Fibroblast of gingiva (primary cell): ENCODE measurements at regions not wholly inside any gene's neighbourhood (a gene's known extent, or its start where the extent isn't known, plus 50 kb on each side); places are given as distances from the start of the nearest gene placed in this dataset.
"Not testable (repeated sequence)": the region's sequence is repeated elsewhere in the genome, so short reads cannot be mapped to it uniquely, and the experiment has no call there.

Experiments
- DNase-seq: peaks from one replicate; pipeline ENCODE4 v3.0.0-alpha.2; 2011; ENCODE audit warnings: low read depth

DNA sequence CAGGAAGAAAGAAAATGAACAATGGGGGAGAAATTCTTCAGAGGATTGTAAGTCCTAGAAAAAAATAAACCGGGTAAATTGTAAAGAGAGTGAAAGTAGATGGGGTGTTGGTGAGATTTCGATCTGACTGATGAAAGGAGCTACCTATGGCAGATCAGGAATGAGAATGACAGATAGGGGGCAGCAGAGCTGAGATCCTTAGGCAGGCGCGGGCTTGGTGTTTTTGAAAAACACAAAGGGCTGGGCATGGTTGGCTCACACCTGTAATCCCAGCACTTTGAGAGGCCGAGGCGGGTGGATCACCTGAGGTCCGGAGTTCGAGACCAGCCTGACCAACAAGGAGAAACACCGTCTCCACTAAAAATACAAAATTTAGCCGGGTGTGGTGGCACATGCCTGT, 1468.6 kb upstream of the SLC10A2 start:
- no peak for DNase-seq

DNA sequence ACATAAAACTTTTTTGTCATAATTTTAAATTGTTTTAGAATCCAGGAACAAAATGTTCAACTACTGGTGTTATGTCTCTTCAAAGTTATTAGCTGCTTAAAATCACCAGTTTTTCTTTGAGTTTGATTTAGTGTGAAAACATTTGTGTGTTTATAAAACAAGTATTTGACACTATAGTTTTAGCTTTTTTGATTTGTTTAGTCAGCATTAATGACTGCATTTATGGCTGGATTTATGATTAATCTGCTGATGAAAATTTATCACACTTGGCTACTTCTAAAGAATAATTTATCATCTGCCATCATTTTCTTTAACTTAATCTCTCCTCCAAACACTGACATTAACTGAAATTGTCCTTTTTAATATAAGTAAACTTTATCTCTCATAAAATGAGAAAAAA, 1465.9 kb upstream of the SLC10A2 start:
- no peak for DNase-seq

DNA sequence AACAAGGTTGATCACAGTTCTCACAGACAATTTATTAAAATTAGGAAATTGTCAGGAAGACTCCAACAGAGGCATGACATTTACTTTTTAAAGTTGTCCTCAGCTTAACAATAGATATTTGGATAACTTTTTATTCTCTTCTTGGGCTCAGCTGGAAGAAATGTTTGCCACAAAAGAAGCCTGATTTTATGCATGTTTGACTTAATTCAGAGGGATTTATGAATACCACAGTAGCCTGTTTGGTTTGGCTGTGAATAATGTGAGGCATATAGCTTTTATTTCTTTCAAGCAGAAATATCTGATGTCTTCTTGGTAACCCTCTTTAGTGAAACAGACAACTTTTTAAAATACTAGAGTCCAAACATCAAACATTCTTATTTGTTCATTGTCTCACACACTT, 1464.5 kb upstream of the SLC10A2 start:
- no peak for DNase-seq

DNA sequence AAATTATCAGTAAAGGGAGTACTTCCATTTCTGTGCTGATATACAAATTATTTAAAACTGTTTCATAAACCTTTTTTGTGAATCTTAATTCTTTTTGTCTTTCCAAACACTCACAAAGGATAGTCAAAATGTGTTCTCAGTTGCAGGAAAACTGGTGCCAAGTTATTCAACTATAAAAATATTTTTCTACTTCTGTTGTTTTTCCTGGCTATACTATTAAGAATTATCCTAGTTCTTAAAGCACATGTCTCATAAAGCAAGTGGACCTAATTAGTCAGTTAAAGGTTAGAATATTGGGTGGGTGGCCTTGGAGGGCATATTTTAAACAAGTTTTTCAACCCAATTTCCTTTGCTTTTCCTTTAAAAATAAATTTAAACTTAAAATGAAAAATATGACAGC, 1460.3 kb upstream of the SLC10A2 start:
- no peak for DNase-seq

DNA sequence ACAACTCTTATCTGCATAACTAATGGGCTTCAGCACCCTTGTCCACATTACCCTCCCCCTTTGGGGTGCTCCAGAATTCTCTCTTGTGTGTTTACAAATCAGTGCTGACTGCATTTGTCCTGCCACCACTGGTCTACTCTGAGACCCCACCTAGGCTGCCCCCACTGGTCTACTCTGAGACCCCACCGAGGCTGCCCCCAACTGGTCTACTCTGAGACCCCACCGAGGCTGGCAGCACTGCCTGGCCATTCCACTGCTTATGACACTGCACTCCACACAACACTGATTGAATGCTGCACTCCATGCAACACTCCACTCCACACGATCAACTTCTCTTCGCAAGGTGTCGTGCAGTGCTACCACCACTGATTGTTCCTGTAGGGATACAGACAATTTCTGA, 1459.2 kb upstream of the SLC10A2 start:
- DNase-seq = no peak

DNA sequence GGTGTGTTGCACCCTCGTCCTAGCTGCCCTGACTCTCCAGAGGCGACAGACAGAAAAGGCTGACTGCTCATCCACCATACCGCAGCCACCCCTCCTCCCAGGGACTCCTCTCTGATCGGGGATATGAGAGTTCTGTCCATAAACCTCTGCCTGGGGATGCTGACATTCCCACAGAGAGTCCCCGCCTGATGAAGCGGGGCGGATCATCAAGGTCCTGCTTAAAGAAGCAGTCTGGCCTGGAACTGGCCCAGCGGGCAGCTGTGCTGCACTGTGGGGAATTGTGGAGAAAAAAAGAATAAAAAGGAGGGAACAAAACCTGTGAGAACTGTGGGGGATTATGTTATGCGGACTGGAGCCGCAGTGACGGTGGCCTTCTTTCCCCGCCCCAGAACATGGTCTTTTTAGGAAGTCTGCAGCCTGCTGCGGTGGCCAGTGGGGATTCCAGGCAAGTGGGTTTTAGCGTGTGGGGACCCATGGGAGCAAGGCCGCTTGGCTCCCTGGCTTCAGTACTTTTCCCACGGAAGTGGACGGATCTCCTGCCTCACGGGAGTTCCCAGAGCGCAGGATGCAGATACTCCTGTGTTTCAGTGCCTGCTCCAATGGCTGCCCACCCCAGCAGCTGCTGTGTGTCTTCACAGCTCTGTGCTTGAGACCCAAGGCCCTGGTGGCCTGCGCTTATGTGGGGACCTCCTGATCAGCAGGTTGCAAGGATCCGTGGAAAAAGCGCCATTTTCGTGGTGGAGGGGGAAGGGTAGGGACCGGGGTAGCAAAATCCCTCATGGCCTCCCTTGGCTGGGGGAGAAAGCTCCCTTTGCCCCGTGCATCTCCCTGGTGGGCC, 1456.2 kb upstream of the SLC10A2 start:
- DNase-seq = no peak

DNA sequence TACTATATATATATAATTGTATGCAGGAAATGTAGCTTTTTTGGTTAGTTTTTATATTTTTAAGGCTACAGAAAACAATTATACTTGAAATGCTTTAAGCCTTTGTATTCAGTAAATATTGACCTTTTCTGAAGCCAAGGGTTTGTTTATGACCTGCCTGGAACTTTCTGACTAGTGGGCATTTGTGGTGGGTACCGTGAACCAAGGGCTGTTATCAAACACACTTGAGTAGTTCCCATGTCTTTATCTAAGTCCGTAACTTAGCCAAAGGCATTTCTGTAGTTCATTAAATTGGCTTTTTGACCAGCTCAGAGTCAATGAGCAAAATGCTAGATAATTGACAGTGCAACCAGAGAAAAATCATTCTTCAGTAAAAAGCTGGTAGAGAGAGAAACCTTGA, 1444.2 kb upstream of the SLC10A2 start:
- DNase-seq = no peak

DNA sequence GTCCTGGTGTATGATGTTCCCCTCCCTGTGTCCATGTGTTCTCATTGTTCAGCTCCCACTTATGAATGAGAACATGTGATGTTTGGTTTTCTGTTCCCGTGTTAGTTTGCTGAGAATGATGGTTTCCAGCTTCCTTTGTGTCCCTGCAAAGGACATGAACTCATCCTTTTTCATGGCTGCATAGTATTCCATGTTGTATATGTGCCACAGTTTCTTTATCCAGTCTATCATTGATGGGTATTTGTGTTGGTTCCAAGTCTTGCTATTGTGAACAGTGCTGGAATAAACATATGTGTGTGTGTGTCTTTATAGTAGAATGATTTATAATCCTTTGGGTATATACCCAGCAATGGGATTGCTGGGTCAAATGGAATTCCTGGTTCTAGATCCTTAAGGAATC, 1427.3 kb upstream of the SLC10A2 start:
- not testable (repeated sequence) for DNase-seq

DNA sequence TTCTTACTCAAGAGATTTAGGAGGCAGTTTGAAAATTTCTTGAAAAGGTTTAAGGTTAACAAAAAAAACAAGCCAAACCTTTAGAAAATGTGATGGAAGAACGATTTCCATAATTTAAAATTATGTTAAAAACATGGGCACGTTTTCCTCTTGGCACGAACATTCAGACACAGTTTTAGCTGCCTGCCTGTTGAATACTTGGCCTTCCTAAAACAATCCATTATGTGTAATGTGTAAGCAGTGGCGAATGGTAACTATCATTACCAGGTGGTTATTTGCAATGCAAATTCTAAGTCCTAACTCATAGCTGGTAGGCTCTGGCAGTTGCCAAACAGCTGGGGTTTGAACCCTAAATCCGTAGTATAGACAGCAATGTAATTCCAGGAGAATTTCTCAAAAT, 1425.7 kb upstream of the SLC10A2 start:
- DNase-seq = no peak

DNA sequence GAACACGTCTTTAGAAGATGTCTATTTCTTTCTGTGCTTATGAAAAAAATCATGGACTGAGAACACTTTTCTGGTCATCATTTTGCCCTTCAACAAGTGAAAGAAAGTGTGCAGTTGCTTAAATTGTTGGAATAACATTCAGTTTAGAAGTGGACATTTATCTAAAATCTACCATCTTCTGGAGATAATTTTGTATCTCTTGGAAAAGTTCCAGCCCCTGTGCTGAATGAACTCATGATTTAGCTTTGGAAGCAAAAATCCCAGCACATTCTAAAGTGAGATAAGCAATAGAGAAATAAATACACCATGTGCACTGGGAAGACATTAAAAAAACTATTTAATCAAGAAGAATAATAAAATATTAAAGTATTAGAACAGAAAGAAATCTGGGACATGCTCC, 1420.8 kb upstream of the SLC10A2 start:
- no peak for DNase-seq

DNA sequence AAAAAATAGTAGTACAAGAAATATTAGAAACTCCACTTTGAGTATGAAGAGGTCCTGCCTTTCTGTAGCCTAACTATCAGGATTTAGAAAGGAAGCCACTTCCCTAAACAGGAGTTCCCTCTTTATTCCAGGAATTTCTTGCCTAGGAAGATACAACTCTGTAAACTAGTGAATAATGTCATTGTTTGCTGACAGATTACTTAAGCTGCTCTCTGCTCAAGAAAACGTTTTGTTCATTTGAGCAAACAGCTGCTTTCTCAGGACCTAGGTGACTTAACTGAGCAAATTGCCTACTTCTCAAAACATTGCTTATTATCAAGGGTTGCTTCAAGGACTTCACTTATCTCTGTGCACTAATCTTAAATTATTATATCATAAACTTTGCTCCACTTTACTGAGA, 1419.4 kb upstream of the SLC10A2 start:
- no peak for DNase-seq

DNA sequence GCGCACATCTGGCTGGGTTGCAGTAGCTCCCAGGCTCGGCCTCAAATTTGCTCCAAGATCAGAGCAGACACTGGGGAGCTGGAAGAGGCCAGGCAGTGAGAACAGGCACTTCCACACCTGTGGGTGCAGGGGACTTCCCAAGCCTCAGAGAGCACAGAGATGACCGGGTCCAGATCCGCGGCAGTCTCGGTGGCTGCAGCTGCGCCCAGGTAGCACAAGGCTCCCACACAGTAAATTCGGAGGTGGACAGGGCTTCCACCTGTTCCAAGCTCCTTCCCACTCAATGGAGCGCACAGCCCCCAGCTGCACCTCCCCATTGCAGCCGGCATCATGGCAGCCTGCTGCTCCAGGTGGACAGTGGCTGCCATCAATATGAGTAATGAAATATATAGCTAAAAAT, 1417.4 kb upstream of the SLC10A2 start:
- no peak for DNase-seq

DNA sequence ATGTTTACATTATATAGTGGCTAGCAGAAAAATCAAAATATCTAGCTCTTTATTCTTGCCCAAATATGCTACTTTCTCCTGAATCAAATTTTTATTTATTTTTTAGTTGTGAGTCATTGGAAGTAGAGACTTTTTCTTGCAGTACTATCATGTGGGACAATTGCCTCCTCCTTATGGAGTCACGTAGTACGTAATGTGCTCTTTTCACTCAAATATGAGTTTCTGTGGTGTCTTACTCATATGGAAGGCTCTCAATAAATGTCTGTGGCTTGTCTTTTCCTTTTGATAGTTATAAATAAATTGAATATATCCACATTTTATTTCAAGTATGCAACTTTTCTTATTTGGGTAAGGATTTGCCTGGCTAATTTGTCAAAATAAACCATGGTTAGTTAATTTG, 1411.0 kb upstream of the SLC10A2 start:
- no peak for DNase-seq

DNA sequence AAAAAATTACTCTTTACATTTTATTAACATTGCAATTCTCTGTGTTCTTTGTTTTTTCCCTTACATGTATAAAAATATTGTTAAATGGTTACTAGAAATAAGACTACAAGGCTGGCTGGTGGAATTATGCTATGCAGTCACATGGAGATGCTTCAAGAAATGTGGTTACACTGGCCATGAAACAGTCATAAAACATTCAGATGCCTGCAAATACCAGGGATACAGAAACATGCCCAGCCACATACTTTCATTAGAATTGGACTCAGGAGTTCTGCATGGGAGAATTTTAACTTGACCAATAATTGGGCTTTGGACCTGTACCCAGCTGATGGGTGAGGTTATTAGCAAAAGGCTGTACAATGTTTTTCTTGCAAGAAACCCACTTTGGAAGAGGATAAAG, 1407.7 kb upstream of the SLC10A2 start:
- no peak for DNase-seq

DNA sequence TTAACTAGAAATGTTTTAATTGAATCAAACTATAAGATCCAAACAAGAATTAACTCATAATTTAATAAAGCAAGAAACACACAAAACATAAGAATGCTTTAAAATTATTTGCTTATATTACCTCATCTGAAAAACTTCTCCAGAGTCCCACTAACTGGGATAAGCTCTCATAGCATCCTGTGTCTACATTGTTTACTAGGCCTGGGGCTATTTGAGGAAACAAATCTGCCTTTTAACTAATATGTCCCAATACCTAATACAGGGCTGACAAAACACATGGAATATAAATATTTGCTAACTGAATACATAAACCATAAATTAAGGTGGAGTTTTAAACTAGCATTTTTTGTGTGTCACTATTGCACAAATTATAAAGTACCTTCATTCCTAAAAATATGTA, 1399.8 kb upstream of the SLC10A2 start:
- DNase-seq = no peak

DNA sequence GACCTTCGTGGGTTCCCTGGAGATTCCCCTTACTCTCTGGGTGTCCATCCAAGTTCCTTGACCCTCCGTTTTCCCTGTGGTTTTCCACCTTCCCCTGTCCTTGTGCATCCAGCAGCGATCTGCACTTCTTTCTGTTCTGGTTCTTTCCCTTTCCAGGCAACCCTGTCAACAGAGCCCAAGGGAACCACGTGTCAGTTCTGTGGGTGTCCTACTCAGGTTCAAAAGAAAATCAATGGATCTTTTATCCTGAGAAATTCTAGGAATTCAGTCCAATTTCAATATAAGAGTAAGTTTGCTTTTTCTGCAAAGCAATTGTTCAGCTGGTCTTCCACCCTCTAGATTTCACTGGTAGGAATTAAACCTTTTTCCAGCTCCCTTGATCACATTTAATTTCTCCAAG, 1394.8 kb upstream of the SLC10A2 start:
- no peak for DNase-seq

DNA sequence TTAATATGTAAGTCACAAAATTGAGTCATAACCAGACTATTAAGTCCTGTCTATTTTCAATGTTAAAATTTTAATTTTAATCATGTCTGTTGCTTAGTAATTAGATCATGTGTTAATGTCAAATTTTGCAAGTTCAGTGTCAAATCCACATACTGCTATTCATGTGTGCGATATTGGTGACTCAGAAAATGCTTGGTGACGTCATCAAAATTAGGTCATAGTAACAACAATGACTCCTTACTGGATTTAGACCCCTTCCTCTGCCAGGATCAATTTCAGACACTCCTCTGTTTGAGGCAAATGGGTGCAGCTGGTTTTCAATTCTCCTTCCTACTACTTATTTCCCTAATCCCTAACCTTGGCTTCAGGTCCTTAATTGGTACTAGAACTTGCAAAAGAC, 1394.3 kb upstream of the SLC10A2 start:
- no peak for DNase-seq

DNA sequence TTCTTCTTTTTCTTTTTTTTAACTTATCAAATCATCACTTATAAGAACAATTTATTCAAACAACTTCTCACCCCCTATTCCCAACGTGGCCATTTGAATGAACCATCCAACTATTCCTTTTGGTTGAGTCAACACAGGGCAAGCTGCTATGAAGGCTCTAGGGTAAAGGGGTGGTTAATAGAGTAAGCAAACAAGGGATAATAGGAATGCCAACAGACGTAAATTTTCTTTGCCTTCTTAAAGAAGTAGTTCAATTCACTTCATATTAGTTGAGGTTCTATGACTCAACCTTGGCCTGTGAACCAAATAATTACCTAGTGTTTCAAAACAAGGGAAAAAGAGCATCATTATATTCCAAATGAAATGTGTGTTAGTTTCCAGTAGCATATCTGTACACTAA, 1383.8 kb upstream of the SLC10A2 start:
- no peak for DNase-seq

DNA sequence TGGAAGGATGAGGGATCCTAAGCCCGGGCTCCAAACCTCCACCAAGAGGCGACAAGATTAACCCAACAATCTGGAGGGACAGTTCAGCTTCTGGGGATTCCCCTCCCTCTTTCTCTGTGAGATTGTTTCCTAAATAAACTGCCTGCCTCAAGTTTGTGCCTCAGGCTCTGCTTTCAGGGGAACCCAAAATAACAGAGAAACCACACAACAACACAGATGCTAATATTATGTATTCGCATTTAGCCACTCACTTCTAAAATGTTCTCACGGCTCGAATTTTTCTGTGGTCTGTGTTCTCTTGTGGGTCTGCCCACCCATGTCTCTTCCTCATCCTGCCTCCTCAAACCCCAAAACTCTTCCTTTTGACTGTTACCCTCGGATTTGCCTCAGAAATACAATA, 1381.1 kb upstream of the SLC10A2 start:
- no peak for DNase-seq

DNA sequence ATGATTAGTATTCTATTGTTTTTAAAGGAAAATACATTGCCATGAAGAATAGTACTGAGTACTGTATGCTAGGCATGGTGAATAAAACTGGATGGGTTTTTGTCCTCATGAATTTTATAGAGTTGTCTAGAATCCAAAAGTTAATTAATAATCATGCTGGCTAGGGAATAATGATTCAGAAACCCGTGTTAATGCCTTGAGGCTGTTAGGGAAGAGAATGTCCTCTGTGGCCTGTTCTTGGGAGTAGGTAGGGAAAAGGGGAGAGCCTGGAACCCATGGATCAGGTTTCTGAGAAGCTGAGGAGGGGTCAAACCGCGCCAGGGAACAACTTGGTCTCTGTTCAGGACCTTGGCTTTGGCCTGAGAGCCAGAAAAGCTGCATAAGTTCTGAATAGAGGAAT, 1376.3 kb upstream of the SLC10A2 start:
- DNase-seq = no peak

DNA sequence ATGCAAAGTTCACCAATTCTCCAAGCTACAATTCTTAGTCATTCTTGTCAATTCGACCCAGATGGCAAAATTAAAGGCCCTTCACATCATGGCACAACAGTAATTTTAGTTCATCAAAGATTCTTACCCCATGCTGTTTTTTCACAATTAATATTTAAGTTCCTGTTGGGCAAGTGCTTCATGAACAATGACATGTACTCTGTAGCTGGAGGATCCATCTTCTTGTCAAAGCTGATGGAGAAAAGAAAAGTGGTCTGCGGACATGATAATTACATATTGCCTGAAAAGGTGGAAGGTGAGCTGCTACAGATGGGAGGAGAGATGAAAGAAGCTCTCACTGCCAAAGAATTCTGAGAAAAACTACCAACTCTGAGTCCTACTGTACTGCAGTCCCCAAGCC, 1370.3 kb upstream of the SLC10A2 start:
- DNase-seq = no peak

DNA sequence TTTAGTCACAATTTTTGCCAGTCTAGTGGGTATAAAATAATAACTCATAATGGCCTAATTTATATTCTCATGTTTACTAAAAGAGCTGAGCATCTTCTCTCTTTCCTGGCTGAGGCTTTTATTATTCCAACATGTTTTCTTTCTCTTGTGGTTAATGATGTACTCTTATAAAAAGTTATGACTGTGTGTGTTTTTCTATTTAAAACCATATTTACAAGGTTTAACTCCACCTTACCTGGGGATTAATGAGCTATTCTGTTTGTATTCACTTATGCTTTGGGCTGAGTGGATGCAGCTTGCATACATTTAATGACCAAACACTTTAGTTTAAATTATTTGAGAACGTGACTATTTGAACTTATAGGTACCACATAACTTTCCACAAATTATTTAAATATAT, 1365.7 kb upstream of the SLC10A2 start:
- no peak for DNase-seq

DNA sequence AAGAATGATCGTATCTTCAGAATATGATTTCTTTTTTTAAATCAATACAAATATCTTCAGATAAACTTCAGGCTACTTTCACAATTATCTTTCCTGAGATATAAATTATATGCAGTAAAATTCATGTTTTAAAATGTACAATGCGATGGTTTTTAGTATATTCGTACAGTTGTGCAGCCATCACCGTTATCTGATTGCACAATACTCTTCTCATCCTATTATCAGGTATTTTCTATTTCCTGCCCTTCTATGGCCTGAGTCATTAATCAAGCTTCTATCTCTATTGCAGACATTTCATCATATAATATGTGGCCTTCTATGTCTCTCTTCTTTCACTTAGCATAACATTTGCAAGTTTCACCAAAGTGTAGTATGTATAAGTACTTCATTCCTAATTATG, 1360.2 kb upstream of the SLC10A2 start:
- DNase-seq = no peak

DNA sequence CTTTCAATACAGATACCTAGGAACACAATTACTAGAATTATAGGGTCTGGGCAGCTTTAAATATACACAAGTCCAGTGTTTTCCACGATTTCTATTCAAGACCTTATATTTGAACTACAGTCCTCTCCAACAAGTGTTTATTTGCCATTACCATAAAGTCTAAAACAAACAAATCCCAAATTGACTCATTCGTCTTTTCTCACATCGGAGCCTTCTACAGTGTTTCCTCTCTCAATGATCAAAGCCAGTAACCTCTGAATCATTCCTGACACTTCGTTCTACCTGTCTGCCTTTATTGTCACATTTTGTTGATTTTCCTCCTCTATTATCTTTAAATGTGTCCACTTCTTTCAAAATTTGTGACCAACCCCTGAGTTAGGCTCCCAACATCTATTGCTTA, 1356.5 kb upstream of the SLC10A2 start:
- no peak for DNase-seq

DNA sequence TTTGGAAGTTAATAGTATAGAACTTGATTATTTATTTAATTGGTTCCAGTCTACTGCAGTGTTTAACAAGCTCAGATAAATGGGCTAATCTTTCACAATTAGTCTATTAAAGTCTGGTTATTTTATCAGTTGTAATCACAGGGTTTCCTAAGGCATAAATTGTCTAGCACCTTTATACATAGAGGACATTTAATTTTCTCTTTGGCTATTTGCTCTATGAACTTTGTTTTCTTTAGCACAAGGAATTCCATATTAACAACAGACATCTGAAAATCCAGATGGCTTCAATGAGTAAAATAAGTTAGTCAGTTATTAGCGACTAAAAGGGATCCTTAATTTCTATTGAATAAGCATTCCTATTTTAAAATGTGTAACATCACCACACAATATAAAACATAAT, 1350.8 kb upstream of the SLC10A2 start:
- DNase-seq = no peak
